Panc1 (cell line): ENCODE measurements at regions not wholly inside any gene's neighbourhood (a gene's known extent, or its start where the extent isn't known, plus 50 kb on each side); places are given as distances from the start of the nearest gene placed in this dataset.

Experiments
- ATAC-seq: fragments of 200-7000 bp; cut with Tn5 transposase; 2 replicates; pipeline ENCODE4 v1.9.1; 2020; ENCODE audit warnings: mild to moderate bottlenecking, moderate library complexity
- BruUV-seq: library from RNA; stranded (reverse); fragments of 400-500 nt; replicated peaks from 2 replicates; lab custom pipeline; 2021; lab: Mats Ljungman, UMichigan
- CTCF ChIA-PET: fragments of 300-600 bp; sonication (Branson Sonifier 250); formaldehyde crosslinking; loops from one replicate; lab custom pipeline; 2022; ENCODE audit warnings: antibody characterized with exemption; lab: Charles Lee
- POLR2A ChIA-PET: fragments of 300-600 bp; sonication (Branson Sonifier 250); formaldehyde crosslinking; loops from one replicate; lab custom pipeline; 2022; ENCODE audit warnings: antibody characterized with exemption; lab: Charles Lee
- DNase-seq: peaks from one replicate; pipeline ENCODE4 v3.0.0-alpha.2; 2010; ENCODE audit warnings: low read depth, low spot score
- H3K27ac ChIP-seq: 2 replicates; pipeline ENCODE4 v1.5.1; 2011; ENCODE audit warnings: mild to moderate bottlenecking, low read length, inconsistent platforms
- H3K27me3 ChIP-seq: fragments of 200-500 bp; sonication (Bioruptor generic); 2 replicates; pipeline ENCODE4 v1.6.0; 2014; ENCODE audit warnings: low read length, inconsistent platforms; ENCODE audit not compliant: control insufficient read depth, insufficient read depth
- H3K36me3 ChIP-seq: fragments of 200-500 bp; sonication (Bioruptor generic); 2 replicates; pipeline ENCODE4 v1.5.1; 2014; ENCODE audit warnings: inconsistent platforms, mild to moderate bottlenecking, low read length, moderate library complexity; ENCODE audit not compliant: control insufficient read depth, insufficient read depth
- H3K4me1 ChIP-seq: 2 replicates; pipeline ENCODE4 v1.5.1; 2011; ENCODE audit warnings: inconsistent platforms, mild to moderate bottlenecking, low read length, moderate library complexity; ENCODE audit not compliant: control insufficient read depth, insufficient read depth
- H3K4me3 ChIP-seq, 2 experiments: 2 replicates each; pipeline ENCODE4 v1.5.1; 2011 to 2012; ENCODE audit warnings: low read depth in 2 of 2, low read length in 2 of 2, mild to moderate bottlenecking in 2 of 2, inconsistent platforms in 1 of 2, moderate library complexity in 1 of 2
- H3K9me3 ChIP-seq: fragments of 200-500 bp; sonication (Bioruptor generic); 2 replicates; pipeline ENCODE4 v1.5.1; 2014; ENCODE audit warnings: low read depth, mild to moderate bottlenecking, inconsistent platforms, low read length, moderate library complexity; ENCODE audit not compliant: control insufficient read depth, insufficient read depth
- CTCF ChIP-seq: fragments of 450-650 bp; IDR thresholded peaks from 2 replicates; pipeline ENCODE4 v1.5.1; 2017; ENCODE audit warnings: mild to moderate bottlenecking
- POLR2AphosphoS5 ChIP-seq: IDR thresholded peaks from 2 replicates; pipeline ENCODE4 v1.6.1; 2012; ENCODE audit warnings: mild to moderate bottlenecking, low read depth, low read length, moderate library complexity
- REST ChIP-seq, 2 experiments: IDR thresholded peaks; 2 replicates each; pipeline ENCODE4 v1.6.1; 2011 to 2012; ENCODE audit warnings: low read depth in 2 of 2, control low read depth in 1 of 2, low read length in 1 of 2, mild to moderate bottlenecking in 1 of 2, moderate library complexity in 1 of 2; ENCODE audit not compliant: insufficient read depth in 1 of 2
- SIN3A ChIP-seq: IDR thresholded peaks from 2 replicates; pipeline ENCODE4 v1.6.1; 2012; ENCODE audit warnings: low read depth, mild to moderate bottlenecking, low read length, moderate library complexity, borderline replicate concordance; ENCODE audit not compliant: insufficient read depth
- TCF7L2 ChIP-seq: IDR thresholded peaks from 2 replicates; pipeline ENCODE4 v1.6.1; 2011; ENCODE audit warnings: mild to moderate bottlenecking, low read depth, low read length, inconsistent platforms
- in situ Hi-C: cut with HindIII; loops from 2 replicates; pipeline ENCODE4 v1.10.0; 2016; ENCODE audit warnings: low sequenced_read_pairs, low pct_unique_long_range_greater_than_20kb
- intact Hi-C: fragments of 100-400 bp; cut with micrococcal nuclease; formaldehyde crosslinking; loops from one replicate; pipeline ENCODE4 v1.10.0; 2022; ENCODE audit not compliant: unreplicated experiment

DNA sequence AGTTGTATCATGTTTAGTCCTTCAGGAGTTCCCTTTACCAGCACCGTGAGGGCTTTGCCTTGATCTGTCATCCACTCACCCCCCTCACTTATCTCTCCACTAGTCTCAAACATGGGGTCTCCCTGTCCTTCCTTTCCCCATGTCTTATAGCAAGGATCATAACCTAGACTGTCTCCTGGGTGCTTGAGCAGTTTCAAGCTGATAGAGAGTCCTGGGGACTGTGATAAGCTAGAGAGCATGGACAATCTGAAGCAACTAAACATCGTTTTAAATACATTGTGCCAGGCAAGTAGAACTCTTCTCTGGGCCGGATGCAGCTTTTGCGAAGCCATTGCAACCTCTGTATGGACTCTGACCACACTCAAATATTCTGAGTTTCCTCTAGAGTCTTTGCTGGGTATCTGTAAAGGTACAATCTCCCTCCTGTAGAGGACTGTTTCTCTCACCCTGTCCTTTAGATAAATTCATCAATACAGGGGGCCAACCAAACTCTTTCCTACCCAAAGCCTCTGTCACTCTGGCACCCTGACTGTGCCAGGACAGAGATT, 684.6 kb upstream of the NR2F2 start:
- no peak for ATAC-seq
- Histone ChIP-seq H3K9me3 (no peaks in the 10 kb centered on the region), H3K4me3 (no peak overlapping the region), H3K27ac (no peak overlapping the region), H3K4me1 (no peaks in the 10 kb centered on the region), H3K27me3 (no peaks in the 10 kb centered on the region), H3K36me3 (no peaks in the 10 kb centered on the region)
- DNase-seq = no peak
- TF ChIP-seq REST (IDR thresholded peaks at IDR 0.05; ENCODE audit: insufficient read depth in 1 of 2, low read depth in 2 of 2, low read length in 1 of 2) (no peak), SIN3A (no peak), TCF7L2 (no peak), CTCF (no peak), POLR2AphosphoS5 (no peak)
- intact Hi-C loops (no loop called here), in situ Hi-C loops (no loop called here)
- ChIA-PET CTCF (no interaction called here), POLR2A (no interaction called here)
- no TSS peak for BruUV-seq

DNA sequence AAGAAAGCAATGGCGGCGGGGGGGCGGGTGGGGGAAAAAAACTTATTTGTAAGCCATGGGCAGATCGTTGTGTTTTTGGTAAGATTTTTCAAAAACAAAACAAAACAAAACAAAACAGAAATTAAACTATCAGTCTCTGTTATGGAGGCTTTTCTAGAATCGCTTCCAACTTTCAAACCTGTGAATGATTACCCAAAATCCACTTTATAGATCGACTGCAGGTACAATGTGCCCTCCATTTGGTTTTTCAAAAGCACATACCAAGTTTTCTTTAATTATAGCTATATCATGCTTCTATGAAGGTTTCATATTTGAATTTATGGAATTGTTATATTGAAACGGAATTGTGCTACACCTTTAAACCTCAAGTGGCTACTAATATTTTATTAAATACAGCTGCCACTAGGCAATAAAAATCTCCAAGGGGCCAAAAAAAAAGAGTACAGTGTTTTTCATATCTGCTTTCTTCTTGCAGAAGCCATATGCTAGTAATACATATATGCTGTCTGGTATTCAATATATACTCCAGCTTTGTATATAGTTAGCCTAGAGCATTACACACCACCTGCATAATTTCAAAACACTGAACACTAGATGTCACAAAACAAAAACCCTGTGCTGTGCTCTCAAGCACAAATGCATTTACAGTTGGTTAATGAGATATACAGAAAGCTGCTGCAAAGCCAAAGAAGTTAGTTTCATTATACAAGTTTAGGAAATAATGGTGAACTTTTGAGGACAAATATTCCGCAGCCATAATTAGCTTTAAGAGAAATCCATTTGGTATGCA, 683.8 kb upstream of the NR2F2 start:
- no TSS peak for BruUV-seq
- TF ChIP-seq TCF7L2 (no peak), REST (IDR thresholded peaks at IDR 0.05; ENCODE audit: insufficient read depth in 1 of 2, low read depth in 2 of 2, low read length in 1 of 2) (no peak), CTCF (no peak), SIN3A (no peak), POLR2AphosphoS5 (no peak)
- no peaks in the 10 kb centered on the region for H3K9me3 ChIP-seq
- CTCF ChIA-PET = no interaction called here
- POLR2A ChIA-PET = no interaction called here
- ATAC-seq = no peak
- H3K36me3 ChIP-seq = no peaks in the 10 kb centered on the region
- H3K27me3 ChIP-seq = no peaks in the 10 kb centered on the region
- in situ Hi-C loops = no loop called here
- no peak for DNase-seq
- intact Hi-C loops = no loop called here
- no peaks in the 10 kb centered on the region for H3K4me1 ChIP-seq
- H3K27ac ChIP-seq = no peak overlapping the region
- H3K4me3 ChIP-seq = no peak overlapping the region
